ENCODE measurements at regions not wholly inside any gene's neighbourhood (a gene's known extent, or its start where the extent isn't known, plus 50 kb on each side); places are given as distances from the start of the nearest gene placed in this dataset.

- ChIA-PET CTCF (no interaction called here), POLR2A (ENCODE audit: unreplicated experiment) (no interaction called here)
- no peak overlapping the region for H2BK15ac ChIP-seq (ENCODE audit: low read depth, low read length)
- in situ Hi-C loops (cut with MboI; ENCODE audit: low sequenced_read_pairs) (no loop called here), dilution Hi-C loops (cut with HindIII; ENCODE audit: low sequenced_read_pairs, unreplicated experiment) (no loop called here), intact Hi-C loops (cut with micrococcal nuclease) (loop anchor here (5.0 kb wide), 1 partner anchor 210 kb away; the partner anchor contains the start of gene BCL6)
- no peaks in the 10 kb centered on the region for H3K9me3 ChIP-seq (ENCODE audit: control insufficient read depth, insufficient read depth, low read length)
- no peaks in the 10 kb centered on the region for H3K36me3 ChIP-seq (ENCODE audit: control insufficient read depth, insufficient read depth, low read length)
- H3K27ac ChIP-seq (ENCODE audit: insufficient read depth, low read length), result no peak overlapping the region
- peaks cover 4% of the 10 kb centered on the region for H3K27me3 ChIP-seq (ENCODE audit: control insufficient read depth, insufficient read depth, low read length)
- no peak overlapping the region for H3K23ac ChIP-seq (ENCODE audit: low read depth, low read length)
- H4K20me1 ChIP-seq (ENCODE audit: insufficient read depth, low read length), result peaks cover 5% of the 10 kb centered on the region; the same call in 1 of the 2 replicates
- TF ChIP-seq NFE2L2 (IDR thresholded peaks at IDR 0.05; ENCODE audit: low read depth, low read length) (no peak), RFX5 (IDR thresholded peaks at IDR 0.05; ENCODE audit: low read depth, low read length) (no peak), RAD21 (IDR thresholded peaks at IDR 0.05; ENCODE audit: low read length) (no peak), SMC3 (IDR thresholded peaks at IDR 0.05; ENCODE audit: low read depth, low read length) (no peak), POLR2A (IDR thresholded peaks at IDR 0.05; ENCODE audit: low read depth, low read length) (no peak), CHD1 (IDR thresholded peaks at IDR 0.05; ENCODE audit: low read depth, low read length) (no peak), MAZ (IDR thresholded peaks at IDR 0.05; ENCODE audit: borderline replicate concordance, low read depth, low read length) (no peak), MXI1 (IDR thresholded peaks at IDR 0.05; ENCODE audit: borderline replicate concordance, low read depth, low read length) (no peak), RCOR1 (IDR thresholded peaks at IDR 0.05; ENCODE audit: insufficient replicate concordance, low read length) (no peak), FOS (IDR thresholded peaks at IDR 0.05; ENCODE audit: low read depth, low read length) (no peak), BHLHE40 (IDR thresholded peaks at IDR 0.05; ENCODE audit: low read depth, low read length) (no peak)
- TF ChIP-seq, protein P1, sequence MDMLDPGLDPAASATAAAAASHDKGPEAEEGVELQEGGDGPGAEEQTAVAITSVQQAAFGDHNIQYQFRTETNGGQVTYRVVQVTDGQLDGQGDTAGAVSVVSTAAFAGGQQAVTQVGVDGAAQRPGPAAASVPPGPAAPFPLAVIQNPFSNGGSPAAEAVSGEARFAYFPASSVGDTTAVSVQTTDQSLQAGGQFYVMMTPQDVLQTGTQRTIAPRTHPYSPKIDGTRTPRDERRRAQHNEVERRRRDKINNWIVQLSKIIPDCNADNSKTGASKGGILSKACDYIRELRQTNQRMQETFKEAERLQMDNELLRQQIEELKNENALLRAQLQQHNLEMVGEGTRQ (IDR thresholded peaks at IDR 0.05; ENCODE audit: low read depth, low read length), result no peak
- TF ChIP-seq, protein P2, sequence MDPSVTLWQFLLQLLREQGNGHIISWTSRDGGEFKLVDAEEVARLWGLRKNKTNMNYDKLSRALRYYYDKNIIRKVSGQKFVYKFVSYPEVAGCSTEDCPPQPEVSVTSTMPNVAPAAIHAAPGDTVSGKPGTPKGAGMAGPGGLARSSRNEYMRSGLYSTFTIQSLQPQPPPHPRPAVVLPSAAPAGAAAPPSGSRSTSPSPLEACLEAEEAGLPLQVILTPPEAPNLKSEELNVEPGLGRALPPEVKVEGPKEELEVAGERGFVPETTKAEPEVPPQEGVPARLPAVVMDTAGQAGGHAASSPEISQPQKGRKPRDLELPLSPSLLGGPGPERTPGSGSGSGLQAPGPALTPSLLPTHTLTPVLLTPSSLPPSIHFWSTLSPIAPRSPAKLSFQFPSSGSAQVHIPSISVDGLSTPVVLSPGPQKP (IDR thresholded peaks at IDR 0.05; ENCODE audit: borderline replicate concordance, low read depth, low read length), result no peak
- peaks cover 10% of the 10 kb centered on the region; the same call in 1 of the 2 replicates for H3K9me1 ChIP-seq (ENCODE audit: insufficient read depth, low read length)
- H3K4me1 ChIP-seq (ENCODE audit: control insufficient read depth, insufficient read depth, low read length), result peaks cover 14% of the 10 kb centered on the region
- H3K4ac ChIP-seq (ENCODE audit: low read depth, low read length), result no peak overlapping the region
- 0 out of 2 replicates have a peak overlapping the region, but pooled peaks have one; percentile 1 for H2BK20ac ChIP-seq (ENCODE audit: low read depth, low read length)
- H2BK5ac ChIP-seq (ENCODE audit: low read depth, low read length, poor library complexity, severe bottlenecking), result no peak overlapping the region
- no peak overlapping the region for H4K8ac ChIP-seq (ENCODE audit: low read depth in 2 of 2, low read length in 2 of 2)
- H3K14ac ChIP-seq (replicated peaks; ENCODE audit: low read depth, low read length), result no peak overlapping the region
- DNase-seq (no peak), ATAC-seq (ENCODE audit: low read depth) (no peak)
- H3K4me2 ChIP-seq (ENCODE audit: low read depth, low read length), result no peak overlapping the region
- no peak overlapping the region for H4K5ac ChIP-seq (ENCODE audit: low read depth, low read length)
- H3K9ac ChIP-seq (ENCODE audit: low read depth, low read length), result no peak overlapping the region
- H3K56ac ChIP-seq (ENCODE audit: extremely low read depth, insufficient read depth, low read length), result no peak overlapping the region
- no TSS peak for BruUV-seq (replicated peaks)
- no peak overlapping the region for H2AFZ ChIP-seq (replicated peaks; ENCODE audit: low read length, poor library complexity)
- H2AK5ac ChIP-seq (ENCODE audit: low read depth, low read length), result no peak overlapping the region
- no peak overlapping the region for H3K4me3 ChIP-seq (ENCODE audit: insufficient read depth, low read depth, low read length)
- H2AK9ac ChIP-seq (replicated peaks; ENCODE audit: low read depth, low read length, poor library complexity), result no peak overlapping the region
- no peak overlapping the region for H4K91ac ChIP-seq (ENCODE audit: insufficient read depth, low read depth, low read length)
- H3K18ac ChIP-seq (ENCODE audit: low read depth, low read length), result no peak overlapping the region
- no peak overlapping the region for H2BK120ac ChIP-seq (ENCODE audit: low read depth, low read length)
- H3K79me1 ChIP-seq (ENCODE audit: low read depth in 1 of 2, low read length in 2 of 2), result no peaks in the 10 kb centered on the region
These were observed 196.4 kb upstream of the LPP start for GRCh38 chr3:187957582-187957981.

Measured in IMR-90 (cell line).